HL-60 (cell line): ENCODE measurements at regions not wholly inside any gene's neighbourhood (a gene's known extent, or its start where the extent isn't known, plus 50 kb on each side); places are given as distances from the start of the nearest gene placed in this dataset.

ENCODE experiments used
- GABPA ChIP-seq: IDR thresholded peaks from 2 replicates; pipeline ENCODE4 v1.6.1; 2012; ENCODE audit warnings: low read depth
- POLR2AphosphoS5 ChIP-seq: IDR thresholded peaks from 2 replicates; pipeline ENCODE4 v1.6.1; 2012; ENCODE audit warnings: low read depth
- REST ChIP-seq: IDR thresholded peaks from 2 replicates; pipeline ENCODE4 v1.6.1; 2012; ENCODE audit warnings: low read depth; ENCODE audit not compliant: insufficient replicate concordance
- SPI1 ChIP-seq: IDR thresholded peaks from 2 replicates; pipeline ENCODE4 v1.6.1; 2012; ENCODE audit warnings: low read depth, mild to moderate bottlenecking, borderline replicate concordance
- TF ChIP-seq, protein P1 (sequence below): IDR thresholded peaks from one replicate; pipeline ENCODE4 v1.5.1; 2011; ENCODE audit warnings: low read length, control low read depth, inconsistent platforms; ENCODE audit not compliant: insufficient read depth

GRCh38 chr9:105883847-105884246 lies 189.5 kb downstream of the TMEM38B start:
- TF ChIP-seq, protein P1, sequence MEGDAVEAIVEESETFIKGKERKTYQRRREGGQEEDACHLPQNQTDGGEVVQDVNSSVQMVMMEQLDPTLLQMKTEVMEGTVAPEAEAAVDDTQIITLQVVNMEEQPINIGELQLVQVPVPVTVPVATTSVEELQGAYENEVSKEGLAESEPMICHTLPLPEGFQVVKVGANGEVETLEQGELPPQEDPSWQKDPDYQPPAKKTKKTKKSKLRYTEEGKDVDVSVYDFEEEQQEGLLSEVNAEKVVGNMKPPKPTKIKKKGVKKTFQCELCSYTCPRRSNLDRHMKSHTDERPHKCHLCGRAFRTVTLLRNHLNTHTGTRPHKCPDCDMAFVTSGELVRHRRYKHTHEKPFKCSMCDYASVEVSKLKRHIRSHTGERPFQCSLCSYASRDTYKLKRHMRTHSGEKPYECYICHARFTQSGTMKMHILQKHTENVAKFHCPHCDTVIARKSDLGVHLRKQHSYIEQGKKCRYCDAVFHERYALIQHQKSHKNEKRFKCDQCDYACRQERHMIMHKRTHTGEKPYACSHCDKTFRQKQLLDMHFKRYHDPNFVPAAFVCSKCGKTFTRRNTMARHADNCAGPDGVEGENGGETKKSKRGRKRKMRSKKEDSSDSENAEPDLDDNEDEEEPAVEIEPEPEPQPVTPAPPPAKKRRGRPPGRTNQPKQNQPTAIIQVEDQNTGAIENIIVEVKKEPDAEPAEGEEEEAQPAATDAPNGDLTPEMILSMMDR = no peak
- no peak for TF ChIP-seq SPI1
- TF ChIP-seq POLR2AphosphoS5 = no peak
- TF ChIP-seq GABPA = no peak
- no peak for TF ChIP-seq REST
